ENCODE measurements at regions not wholly inside any gene's neighbourhood (a gene's known extent, or its start where the extent isn't known, plus 50 kb on each side); places are given as distances from the start of the nearest gene placed in this dataset.

GRCh38 chr10:123556736-123557135 lies 109.4 kb upstream of the GPR26 start:
- FAIRE-seq (no peak), DNase-seq (ENCODE audit: low read depth, low spot score) (no peak)
- Histone ChIP-seq H3K79me2 (ENCODE audit: control insufficient read depth, insufficient read depth, low read length) (no peaks in the 10 kb centered on the region), H3K4me1 (ENCODE audit: control insufficient read depth, extremely low read depth, insufficient read depth, low read length) (no peaks in the 10 kb centered on the region), H3K9ac (ENCODE audit: control insufficient read depth, extremely low read depth, insufficient read depth, low read length) (no peak overlapping the region), H3K27me3 (ENCODE audit: control insufficient read depth, extremely low read depth, insufficient read depth, low read length) (no peaks in the 10 kb centered on the region), H3K27ac (ENCODE audit: control insufficient read depth, insufficient read depth, low read length) (no peak overlapping the region), H3K4me3 (ENCODE audit: control insufficient read depth in 2 of 3, extremely low read depth in 1 of 3, insufficient read depth in 2 of 3, low read depth in 1 of 3, low read length in 3 of 3) (no peak overlapping the region), H3K9me1 (ENCODE audit: control insufficient read depth, extremely low read depth, insufficient read depth, low read length) (no peaks in the 10 kb centered on the region), H2AFZ (ENCODE audit: control insufficient read depth, low read length) (no peak overlapping the region), H3K36me3 (ENCODE audit: control insufficient read depth in 2 of 2, extremely low read depth in 1 of 2, insufficient read depth in 2 of 2, low read length in 2 of 2) (no peaks in the 10 kb centered on the region), H3K4me2 (ENCODE audit: control insufficient read depth, extremely low read depth, insufficient read depth, low read depth, low read length) (no peak overlapping the region), H4K20me1 (ENCODE audit: control insufficient read depth, extremely low read depth, insufficient read depth, low read length) (no peaks in the 10 kb centered on the region), H3K9me3 (ENCODE audit: control insufficient read depth, low read depth, low read length) (no peaks in the 10 kb centered on the region)
- no peak for TF ChIP-seq EZH2 (IDR thresholded peaks at IDR 0.05; ENCODE audit: low read length)
- no peak for TF ChIP-seq CTCF (optimal IDR thresholded peaks at IDR 0.05 in 1 of 3, IDR thresholded peaks at IDR 0.05 in 1 of 3, conservative IDR thresholded peaks at IDR 0.05 in 1 of 3; ENCODE audit: extremely low read depth in 1 of 3, insufficient read depth in 2 of 3, low read length in 3 of 3)
- dilution Hi-C loops (cut with MboI; ENCODE audit: extremely low pct_ligation_motif_present, low sequenced_read_pairs): no loop called here

- Histone ChIP-seq H3K79me2 (ENCODE audit: control insufficient read depth, insufficient read depth, low read length) (no peaks in the 10 kb centered on the region), H3K4me3 (ENCODE audit: control insufficient read depth in 2 of 3, extremely low read depth in 1 of 3, insufficient read depth in 2 of 3, low read depth in 1 of 3, low read length in 3 of 3) (no peak overlapping the region), H3K4me1 (ENCODE audit: control insufficient read depth, extremely low read depth, insufficient read depth, low read length) (no peaks in the 10 kb centered on the region), H3K4me2 (ENCODE audit: control insufficient read depth, extremely low read depth, insufficient read depth, low read depth, low read length) (no peak overlapping the region), H3K9me1 (ENCODE audit: control insufficient read depth, extremely low read depth, insufficient read depth, low read length) (no peaks in the 10 kb centered on the region), H3K27me3 (ENCODE audit: control insufficient read depth, extremely low read depth, insufficient read depth, low read length) (no peaks in the 10 kb centered on the region), H4K20me1 (ENCODE audit: control insufficient read depth, extremely low read depth, insufficient read depth, low read length) (no peaks in the 10 kb centered on the region), H2AFZ (ENCODE audit: control insufficient read depth, low read length) (no peak overlapping the region), H3K27ac (ENCODE audit: control insufficient read depth, insufficient read depth, low read length) (no peak overlapping the region), H3K36me3 (ENCODE audit: control insufficient read depth in 2 of 2, extremely low read depth in 1 of 2, insufficient read depth in 2 of 2, low read length in 2 of 2) (no peaks in the 10 kb centered on the region), H3K9ac (ENCODE audit: control insufficient read depth, extremely low read depth, insufficient read depth, low read length) (no peak overlapping the region), H3K9me3 (ENCODE audit: control insufficient read depth, low read depth, low read length) (no peaks in the 10 kb centered on the region)
- DNase-seq (ENCODE audit: low read depth, low spot score): no peak
- dilution Hi-C loops (cut with MboI; ENCODE audit: extremely low pct_ligation_motif_present, low sequenced_read_pairs): no loop called here
- TF ChIP-seq CTCF (optimal IDR thresholded peaks at IDR 0.05 in 1 of 3, IDR thresholded peaks at IDR 0.05 in 1 of 3, conservative IDR thresholded peaks at IDR 0.05 in 1 of 3; ENCODE audit: extremely low read depth in 1 of 3, insufficient read depth in 2 of 3, low read length in 3 of 3) (no peak), EZH2 (IDR thresholded peaks at IDR 0.05; ENCODE audit: low read length) (no peak)
- FAIRE-seq: no peak
Measured at GRCh38 chr10:123557366-123558108, 108.6 kb upstream of the GPR26 start.
